ENCODE measurements at regions not wholly inside any gene's neighbourhood (a gene's known extent, or its start where the extent isn't known, plus 50 kb on each side); places are given as distances from the start of the nearest gene placed in this dataset.
"Not testable (repeated sequence)": the region's sequence is repeated elsewhere in the genome, so short reads cannot be mapped to it uniquely, and the experiment has no call there.

DNA sequence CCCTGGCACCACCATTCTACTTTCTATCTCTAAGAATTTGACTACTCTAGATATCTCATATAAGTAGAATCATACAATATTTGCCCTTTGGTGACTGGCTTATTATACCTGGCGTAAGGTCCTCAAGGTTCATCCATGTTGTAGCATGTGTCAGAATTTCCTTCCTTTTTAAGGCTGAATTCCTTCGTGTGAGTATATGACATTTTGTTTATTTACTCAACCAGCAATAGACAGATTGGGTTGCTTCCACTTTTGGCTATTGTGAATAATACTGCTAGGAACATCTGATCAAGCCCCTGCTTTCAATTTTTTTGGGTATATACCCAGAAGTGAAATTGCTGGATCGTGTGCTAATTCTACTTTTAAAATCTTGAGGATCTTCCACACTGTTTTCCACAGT, 232.8 kb upstream of the MCHR2 start:
- no peak for DNase-seq (ENCODE audit: low spot score)

DNA sequence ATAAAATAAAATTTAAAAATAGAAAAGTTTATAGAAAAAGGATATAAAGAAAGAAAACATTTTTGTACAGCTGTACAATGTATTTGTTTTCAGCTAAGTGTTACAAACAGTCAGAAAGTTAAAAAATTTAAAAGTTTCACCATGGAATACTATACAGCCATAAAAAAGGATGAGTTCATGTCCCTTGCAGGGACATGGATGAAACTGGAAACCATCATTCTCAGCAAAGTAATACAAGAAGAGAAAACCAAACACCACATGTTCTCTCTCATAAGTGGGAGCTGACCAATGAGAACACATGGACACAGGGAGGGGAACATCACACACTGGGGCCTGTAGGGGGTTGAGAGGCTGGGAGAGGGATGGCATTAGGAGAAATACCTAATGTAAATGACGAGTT, 229.9 kb upstream of the MCHR2 start:
- not testable (repeated sequence) for DNase-seq (ENCODE audit: low spot score)

DNA sequence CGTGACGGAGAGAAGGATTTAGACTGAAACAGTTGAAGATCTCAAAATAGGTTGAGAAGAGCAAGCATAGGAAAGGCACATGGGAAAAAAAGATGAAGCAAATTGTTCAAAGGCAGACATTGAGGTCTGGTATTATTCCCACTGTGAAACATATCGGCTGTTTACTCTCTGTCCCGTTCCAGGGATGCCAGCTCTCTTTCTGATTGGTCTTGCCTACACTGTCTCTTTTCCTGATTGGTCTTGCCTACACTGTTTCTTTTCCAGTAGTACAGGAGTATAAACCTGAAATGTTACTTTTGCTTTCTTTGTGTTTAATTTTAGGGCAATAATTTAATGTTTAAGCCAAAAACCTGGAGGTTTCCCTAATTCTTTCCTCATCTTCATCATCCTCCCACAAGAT, 226.5 kb upstream of the MCHR2 start:
- DNase-seq (ENCODE audit: low spot score), result no peak

DNA sequence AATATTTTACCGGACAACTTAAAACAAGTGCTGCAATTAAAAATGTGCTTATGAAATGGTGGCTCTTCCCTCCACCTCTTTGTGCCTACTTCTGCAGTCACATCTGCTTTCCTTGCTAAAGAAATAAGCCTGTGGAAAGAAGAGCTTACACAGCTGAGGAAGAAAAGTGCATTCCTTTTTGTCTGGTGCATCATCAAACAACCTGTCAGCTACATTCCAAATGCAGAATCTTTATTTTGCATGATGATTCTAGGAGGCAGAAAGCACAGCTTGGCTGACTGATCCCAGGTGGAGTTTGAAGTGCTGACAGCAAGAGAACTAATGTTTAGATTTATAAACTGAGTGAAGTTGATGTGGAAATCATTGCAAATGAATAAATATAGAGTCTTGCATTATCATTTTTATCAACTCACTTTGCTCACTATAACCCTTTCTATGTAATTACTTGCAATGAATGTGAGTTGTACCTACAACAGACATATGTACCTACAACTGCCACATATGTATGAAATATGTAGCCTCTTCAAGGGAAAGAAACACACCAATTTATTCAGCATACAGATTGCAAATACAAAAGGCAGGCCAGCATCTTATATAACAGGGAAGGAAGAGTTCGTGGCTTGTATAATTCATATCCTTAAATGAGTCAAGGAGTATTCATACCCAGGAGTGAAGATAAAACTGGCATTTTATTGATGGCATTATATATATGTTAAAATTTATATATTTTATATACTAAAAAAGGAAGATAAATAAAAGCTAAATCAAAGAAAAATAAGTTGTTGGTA, 223.4 kb upstream of the MCHR2 start:
- no peak for DNase-seq (ENCODE audit: low spot score)

DNA sequence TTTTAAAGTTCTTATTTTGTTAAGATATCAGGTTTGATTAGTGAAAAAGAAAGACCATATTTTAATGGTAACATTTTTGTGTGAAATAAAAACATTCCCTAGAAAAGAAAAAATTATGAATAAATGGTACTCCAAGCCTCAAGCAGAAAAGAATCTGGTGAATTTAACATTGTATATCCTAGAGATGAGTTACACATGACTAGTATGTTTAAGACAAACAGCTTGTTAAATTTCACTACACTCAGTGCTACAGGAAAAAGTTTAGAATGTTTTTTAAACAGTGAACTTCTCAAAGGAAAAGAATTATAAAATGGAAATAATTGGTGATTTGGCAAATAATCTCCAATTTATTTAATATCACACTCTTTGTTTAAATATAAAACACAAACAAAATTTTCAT, 222.7 kb upstream of the MCHR2 start:
- no peak for DNase-seq (ENCODE audit: low spot score)

DNA sequence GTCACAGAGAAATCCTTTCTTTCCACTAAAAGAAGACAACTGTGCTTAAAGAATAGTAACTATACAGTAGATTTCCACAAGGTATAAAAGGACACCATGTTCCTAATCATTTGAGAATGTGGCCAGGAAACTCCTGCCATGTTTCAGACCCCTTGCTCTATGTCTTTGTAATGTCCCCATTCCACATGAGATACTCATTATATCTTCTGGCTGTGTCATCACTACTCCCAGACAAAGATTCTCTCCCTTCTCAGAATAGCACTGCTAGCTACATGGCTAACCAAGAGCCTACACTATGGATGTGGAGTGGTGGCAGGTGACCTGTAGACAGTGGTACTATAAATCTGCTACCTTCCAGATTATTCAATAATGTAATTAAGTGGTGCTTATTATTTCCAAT, 218.1 kb upstream of the MCHR2 start:
- no peak for DNase-seq (ENCODE audit: low spot score)

DNA sequence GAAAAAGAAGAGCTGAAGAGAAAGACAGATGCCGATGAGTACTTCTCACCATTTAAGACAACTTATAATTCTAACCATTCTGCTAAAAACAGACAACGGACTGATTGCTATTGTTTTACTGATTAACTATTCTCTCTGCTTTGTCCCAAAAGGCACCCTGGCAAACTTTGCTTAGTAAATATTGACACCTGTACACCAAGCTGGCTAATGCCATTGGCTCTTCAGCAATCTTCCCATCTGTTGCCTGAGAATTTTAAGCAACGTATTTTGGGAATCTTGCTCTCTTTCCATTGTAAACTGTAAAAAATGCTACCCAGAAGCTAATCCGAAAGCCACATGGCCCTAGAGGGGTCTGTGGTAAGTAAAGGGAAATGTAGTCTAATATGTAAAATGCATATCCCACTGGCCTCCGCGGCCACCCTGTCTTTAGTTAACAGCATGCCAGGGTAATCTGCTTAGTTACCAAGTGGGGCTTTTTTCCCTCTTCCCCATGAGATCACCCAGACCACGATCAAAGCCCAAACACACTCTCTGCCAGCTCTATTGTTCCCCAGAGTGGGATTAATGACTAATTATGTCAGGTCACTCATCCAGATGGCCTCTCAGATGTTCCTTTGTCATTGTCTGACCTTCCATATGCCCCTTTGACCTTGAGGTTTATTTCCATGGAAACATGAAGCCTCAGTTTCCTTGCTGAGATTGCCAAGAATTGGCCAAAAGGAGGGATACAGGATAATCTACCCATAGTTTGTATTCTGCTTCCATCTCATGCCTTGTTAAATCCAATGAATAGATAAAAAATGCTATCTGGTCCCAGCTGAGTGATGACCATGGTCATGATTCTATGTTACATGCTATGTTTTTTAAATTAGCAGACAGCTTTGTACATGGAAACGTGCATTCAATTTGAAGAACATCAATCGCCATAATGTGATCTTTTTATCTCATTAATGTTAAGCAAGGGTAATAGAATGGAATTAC, 216.4 kb upstream of the MCHR2 start:
- DNase-seq (ENCODE audit: low spot score), result no peak

DNA sequence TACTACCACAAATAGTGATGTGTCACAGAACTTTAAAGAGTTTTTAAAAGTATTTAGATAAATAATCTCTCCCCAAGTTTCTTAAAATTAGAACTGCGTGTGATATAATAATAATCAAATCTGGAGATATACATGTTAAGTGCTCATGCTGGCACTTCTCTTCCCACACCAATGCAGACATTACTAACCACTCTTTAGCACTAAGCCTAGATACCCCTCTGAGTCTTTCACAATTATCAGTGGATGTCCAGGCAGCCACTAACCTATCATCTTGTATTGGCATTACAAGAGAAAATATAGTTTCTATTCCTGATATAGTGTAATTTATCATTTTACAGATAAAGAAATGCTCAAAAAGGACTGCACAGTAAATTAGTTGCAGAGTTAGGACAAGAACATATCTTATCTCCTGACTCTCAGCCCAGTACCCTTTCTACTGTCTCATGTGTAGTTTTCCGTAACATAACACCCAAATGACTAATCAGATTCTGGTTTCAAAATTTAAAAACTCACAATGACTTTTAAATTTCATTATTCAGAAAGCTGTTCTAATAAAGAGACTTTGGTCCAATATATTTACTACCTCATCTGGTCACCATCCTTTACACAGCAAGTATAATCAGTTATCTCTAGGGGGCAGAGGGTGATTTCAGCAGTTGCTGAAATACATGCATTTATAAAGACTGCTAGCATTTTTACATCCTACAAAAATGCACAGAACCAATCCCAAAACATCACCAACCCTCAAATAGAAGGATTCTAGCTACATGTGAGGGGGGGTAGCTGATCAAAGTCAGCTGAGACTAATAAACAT, 215.5 kb upstream of the MCHR2 start:
- no peak for DNase-seq (ENCODE audit: low spot score)

DNA sequence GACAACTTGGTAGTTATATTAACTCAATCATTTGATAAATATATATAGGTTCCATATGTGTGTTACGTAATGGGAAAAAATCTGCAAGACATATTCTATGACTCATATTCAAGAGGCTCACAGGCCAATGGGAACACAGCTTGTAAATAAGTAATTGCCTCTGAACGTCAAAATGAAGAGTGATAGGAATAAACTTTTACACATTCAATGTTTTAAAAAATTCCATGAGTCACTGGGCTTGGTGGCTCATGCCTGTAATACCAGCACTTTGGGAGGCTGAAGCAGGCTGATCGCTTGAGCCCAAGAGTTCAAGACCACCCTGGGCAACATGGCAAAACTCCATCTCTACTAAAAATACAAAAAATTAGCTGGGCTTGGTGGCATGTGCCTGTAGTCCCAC, 209.4 kb upstream of the MCHR2 start:
- DNase-seq (ENCODE audit: low spot score), result no peak

DNA sequence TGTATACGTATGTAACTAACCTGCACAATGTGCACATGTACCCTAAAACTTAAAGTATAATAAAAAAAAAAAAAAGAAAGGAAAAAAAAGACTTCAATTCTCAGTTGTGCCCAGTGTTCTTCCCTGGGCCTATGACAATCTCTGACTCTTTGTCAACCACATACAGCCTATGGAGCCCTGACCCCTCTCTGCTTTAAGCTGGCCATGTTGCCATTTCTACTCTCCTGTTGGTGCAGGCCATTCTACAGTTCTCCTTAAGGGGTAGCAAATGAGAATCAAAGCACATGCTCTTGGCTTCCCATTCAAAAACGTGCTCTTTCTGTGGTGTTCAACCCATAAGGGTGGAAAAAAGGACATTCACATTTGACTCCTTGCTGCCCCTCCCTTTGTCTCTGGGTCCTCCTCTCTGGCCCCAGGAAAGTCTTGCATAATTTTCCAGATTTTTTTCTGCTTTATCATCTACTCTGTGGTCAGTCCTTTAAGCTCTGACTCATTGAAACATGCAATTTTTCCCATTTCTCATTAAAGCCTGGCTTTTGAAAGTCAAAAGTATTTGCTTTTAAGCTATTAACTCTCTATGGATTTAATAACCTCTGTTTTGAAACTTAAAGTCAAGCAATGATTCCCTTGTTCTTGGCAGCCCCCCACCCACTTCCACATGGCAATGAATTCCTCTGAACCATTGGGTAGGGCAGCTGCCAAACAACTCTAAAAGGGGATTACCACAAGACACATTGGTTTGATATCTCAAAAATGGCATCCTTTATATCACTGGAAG, 208.6 kb upstream of the MCHR2 start:
- DNase-seq (ENCODE audit: low spot score), result no peak

DNA sequence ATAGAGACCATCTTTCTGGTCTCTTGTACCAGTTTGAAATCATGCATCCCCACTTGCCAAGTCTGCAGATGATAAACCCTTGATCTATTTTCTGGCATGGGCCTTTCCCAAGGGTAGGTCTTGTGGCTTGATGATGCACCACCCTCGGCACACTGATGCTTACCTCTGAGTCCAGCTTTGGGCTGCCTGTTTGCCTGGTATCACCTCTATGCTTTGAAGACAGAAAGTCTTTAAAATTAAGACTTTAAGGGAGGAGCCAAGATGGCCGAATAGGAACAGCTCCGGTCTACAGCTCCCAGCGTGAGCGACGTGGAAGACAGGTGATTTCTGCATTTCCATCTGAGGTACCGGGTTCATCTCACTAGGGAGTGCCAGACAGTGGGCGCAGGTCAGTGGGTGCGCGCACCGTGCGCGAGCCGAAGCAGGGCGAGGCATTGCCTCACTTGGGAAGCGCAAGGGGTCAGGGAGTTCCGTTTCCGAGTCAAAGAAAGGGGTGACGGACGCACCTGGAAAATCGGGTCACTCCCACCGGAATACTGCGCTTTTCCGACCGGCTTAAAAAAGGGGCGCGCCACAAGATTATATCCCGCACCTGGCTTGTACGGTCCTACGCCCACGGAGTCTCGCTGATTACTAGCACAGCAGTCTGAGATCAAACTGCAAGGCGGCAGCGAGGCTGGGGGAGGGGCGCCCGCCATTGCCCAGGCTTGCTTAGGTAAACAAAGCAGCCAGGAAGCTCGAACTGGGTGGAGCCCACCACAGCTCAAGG, 202.4 kb upstream of the MCHR2 start:
- DNase-seq (ENCODE audit: low spot score), result not testable (repeated sequence)

DNA sequence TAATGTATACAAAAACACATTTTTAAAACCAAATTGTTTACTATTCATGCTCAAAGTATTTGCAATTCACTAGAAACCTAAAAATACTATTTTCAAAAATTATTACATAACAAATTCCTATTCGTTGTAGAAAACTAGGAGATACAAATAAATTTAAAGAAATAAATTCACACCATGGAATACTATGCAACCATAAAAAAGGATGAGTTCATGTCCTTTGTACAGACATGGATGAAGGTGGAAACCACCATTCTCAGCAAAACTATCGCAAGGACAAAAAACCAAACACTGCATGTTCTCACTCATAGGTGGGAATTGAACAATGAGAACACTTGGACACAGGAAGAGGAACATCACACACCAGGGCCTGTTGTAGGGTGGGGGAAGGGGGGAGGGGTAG, 201.2 kb upstream of the MCHR2 start:
- not testable (repeated sequence) for DNase-seq (ENCODE audit: low spot score)

DNA sequence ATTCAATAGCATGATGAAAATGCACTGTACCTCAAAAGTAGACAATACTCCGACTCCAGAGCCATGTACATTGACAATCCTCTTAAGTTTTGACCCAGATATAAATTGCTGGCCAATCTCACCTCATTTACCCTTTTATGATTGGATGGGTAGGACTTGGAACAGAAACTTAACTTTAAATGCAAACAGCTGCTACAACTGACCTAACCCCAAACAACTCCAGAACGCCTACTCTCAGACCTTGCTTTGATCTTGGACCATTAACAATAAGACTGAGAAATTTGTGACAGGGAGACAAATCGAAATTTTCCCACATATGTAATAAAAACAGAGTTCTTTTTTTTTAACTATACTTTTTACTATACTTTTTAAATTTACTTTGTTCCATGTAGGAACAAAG, 200.5 kb upstream of the MCHR2 start:
- no peak for DNase-seq (ENCODE audit: low spot score)

DNA sequence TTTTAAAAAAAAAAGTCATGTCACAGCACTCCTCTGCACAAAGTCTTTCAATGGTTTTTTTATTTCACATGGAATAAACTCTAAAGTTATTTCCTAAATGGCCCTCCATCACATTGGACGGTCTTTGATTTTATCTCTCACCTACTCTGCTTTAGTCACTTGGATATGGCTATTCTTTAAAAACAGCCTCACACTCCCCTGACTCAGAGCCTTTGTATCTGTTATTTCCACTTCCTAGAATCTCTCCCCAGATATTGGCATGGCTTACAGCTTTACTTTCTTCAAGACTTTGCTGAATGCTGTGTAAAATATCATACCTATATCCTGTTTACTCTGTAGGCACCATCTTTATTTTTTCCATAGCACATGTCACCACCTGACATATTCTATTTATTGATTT, 194.7 kb upstream of the MCHR2 start:
- DNase-seq (ENCODE audit: low spot score), result no peak

DNA sequence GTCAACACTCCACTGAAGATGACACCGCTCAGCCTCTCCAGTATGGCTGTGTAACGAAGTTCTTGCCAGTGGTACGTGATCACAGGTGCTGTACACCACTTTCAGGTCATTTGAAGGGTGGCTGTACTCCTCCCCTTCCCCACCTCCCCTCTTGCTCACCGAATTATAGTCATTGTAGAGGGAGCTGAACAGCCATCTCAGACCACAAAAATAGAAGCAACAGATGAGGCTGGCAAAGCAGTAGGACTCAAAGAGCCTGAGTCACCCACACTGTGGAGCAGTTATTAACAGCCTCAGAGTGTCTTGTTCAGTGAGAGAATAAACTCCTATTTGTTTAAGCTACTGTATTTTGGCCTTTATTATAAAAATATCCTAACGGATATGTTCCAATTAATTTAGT, 192.5 kb upstream of the MCHR2 start:
- no peak for DNase-seq (ENCODE audit: low spot score)

DNA sequence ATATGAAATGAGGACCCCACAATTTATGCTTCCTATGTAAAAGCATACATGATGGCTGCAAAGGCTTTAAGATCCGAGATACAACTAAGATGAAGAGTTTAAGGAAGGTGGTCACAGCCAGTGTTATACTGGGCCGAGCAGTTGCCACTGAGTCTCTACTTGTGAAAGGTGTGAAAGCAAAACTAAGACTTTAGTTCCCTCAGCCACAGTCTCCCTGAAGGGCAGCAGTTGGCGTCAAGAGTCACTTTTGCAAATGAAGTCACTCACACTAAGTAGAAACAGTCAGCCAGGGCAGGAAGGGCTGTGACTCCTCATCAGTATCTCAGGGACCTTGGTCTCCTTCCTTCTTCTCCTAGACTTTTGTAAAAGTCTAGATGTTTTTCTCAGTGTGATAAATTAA, 191.6 kb upstream of the MCHR2 start:
- no peak for DNase-seq (ENCODE audit: low spot score)

DNA sequence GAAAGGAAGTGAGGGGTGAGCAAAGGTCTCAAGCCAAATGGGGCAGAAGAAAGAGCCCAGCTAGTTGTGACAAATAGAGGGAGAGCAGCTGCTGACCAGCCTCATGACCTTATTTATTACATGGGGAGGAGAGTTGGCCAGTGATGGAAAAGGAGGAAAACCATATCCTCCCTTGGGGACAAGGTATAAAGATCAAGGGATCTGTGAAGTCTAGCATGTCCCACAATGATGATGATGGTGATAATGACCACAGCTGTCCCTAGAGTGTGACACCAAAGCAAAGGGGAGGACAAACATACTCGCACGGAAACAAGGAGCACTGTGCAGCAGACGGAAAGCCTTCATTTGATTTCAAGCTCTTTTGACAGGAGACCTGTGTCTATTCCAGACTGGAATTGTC, 190.4 kb upstream of the MCHR2 start:
- DNase-seq (ENCODE audit: low spot score), result no peak

DNA sequence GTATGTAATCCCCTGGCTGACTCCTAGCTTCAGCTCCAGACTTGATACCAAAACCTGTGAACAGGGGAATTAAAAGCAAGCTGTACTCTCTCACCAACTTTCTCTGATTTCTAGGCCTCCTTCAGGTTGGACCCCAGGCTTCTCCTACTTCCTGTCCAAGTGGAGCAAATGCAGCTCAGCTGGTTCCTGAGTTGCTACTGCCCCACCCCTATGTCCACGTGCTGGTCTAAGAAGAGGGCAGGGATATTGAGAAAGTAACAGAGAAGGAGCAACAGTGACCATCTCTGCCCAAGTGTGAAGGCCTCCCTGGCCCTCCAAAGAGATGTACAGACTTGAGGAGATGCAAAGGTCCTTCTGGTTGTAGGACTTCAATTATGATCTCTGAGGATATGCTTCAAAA, 188.3 kb upstream of the MCHR2 start:
- DNase-seq (ENCODE audit: low spot score), result no peak

DNA sequence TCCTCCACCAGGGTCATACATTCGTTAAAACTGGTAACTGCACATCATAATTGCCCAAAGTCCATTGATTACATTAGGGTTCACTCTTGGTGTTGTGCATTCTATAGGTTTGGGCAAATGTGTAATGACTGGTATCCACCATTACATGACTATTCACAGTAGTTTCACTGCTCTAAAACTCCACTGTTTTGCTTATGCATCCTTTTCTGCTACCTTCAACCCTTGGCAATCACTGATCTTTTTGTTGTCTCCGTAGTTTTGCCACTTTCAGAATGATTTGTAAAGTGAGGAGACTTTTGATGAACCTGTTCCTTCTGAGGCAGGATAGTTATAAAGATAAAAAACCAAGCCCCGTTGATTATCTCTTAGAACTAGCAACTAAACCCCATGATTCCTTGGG, 187.3 kb upstream of the MCHR2 start:
- DNase-seq (ENCODE audit: low spot score), result no peak

DNA sequence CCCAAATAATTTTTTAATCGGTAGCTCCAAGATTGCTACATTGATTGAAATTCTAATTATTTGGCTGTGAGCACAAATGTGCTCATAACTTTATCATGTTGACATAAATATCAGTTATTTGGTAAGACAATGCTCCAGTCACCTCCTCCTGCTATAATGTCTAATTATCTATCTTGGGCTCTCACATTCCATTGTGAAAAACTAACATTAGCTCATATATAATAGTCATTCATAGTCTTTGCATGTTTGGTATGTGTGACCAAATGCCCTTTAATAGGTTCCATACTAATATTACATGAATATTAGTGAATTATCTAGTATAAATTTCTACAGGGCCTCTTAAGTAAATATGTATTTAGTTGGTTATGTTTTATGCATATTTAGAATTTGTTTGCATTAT, 185.6 kb upstream of the MCHR2 start:
- no peak for DNase-seq (ENCODE audit: low spot score)

DNA sequence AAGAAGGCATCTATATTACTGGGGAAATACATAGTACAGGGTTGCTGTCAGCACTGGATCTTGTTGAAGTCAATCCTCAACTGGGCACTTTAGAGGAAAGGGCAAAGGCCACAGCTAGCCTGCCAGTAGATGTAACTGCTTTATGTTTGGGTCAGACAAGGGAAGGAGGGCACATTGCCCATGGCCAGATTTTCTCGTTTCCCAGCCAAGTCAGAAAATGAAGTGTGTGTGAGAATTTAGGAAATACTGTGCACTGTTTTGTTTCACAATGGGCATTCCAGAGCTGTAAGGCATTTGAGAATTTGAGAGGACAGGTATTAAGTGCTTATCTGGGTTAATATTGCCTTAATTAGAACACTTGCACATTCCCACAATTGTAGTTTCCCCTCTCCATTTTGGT, 183.9 kb upstream of the MCHR2 start:
- no peak for DNase-seq (ENCODE audit: low spot score)
